Neutrophil (primary cell): ENCODE measurements at regions not wholly inside any gene's neighbourhood (a gene's known extent, or its start where the extent isn't known, plus 50 kb on each side); places are given as distances from the start of the nearest gene placed in this dataset.

ENCODE experiments used
- H3K27ac ChIP-seq: fragments of 200-600 bp; sonication (generic); 2 replicates; pipeline ENCODE4 v1.5.1; 2016; ENCODE audit warnings: mild to moderate bottlenecking, moderate library complexity
- H3K27me3 ChIP-seq: fragments of 200-600 bp; sonication (generic); 2 replicates; pipeline ENCODE4 v1.6.0; 2016; ENCODE audit warnings: mild to moderate bottlenecking
- H3K36me3 ChIP-seq: fragments of 200-600 bp; sonication (generic); 2 replicates; pipeline ENCODE4 v1.5.1; 2017
- H3K4me1 ChIP-seq, 2 experiments: fragments of 200-600 bp in 1 of 2; sonication (generic) in 1 of 2; 1 replicate in 1 of 2; 2 replicates in 1 of 2; pipeline versions ENCODE4 v1.5.1 to v1.6.1; 2013 to 2016; ENCODE audit warnings: low read depth in 1 of 2, low read length in 1 of 2, mild to moderate bottlenecking in 1 of 2, moderate library complexity in 1 of 2; ENCODE audit not compliant: control insufficient read depth in 1 of 2, insufficient read depth in 1 of 2
- H3K4me3 ChIP-seq, 2 experiments: fragments of 200-600 bp in 1 of 2; sonication (generic) in 1 of 2; 1 replicate in 1 of 2; 2 replicates in 1 of 2; pipeline ENCODE4 v1.5.1; 2013 to 2016; ENCODE audit warnings: low read depth in 1 of 2, low read length in 1 of 2, mild to moderate bottlenecking in 1 of 2, moderate library complexity in 1 of 2
- H3K9me3 ChIP-seq: fragments of 200-600 bp; sonication (generic); 2 replicates; pipeline ENCODE4 v1.5.1; 2016
- CTCF ChIP-seq: fragments of 200-600 bp; sonication (generic); IDR thresholded peaks from 2 replicates; pipeline ENCODE4 v1.5.1; 2016; ENCODE audit warnings: antibody characterized with exemption

- Histone ChIP-seq H3K27ac (no peak overlapping the region), H3K4me3 (no peak overlapping the region), H3K27me3 (peaks cover 11% of the 10 kb centered on the region), H3K4me1 (no peaks in the 10 kb centered on the region), H3K9me3 (no peaks in the 10 kb centered on the region), H3K36me3 (no peaks in the 10 kb centered on the region)
- TF ChIP-seq CTCF: no peak
Observed at GRCh38 chr12:92650228-92650822, 52.5 kb upstream of the PLEKHG7 start.

- no peak overlapping the region for H3K4me3 ChIP-seq
- TF ChIP-seq CTCF: no peak
Observed at GRCh38 chr12:92649511-92650227, 53.1 kb upstream of the PLEKHG7 start.

GRCh38 chr12:92648242-92649031, 54.4 kb upstream of the PLEKHG7 start:
- H3K27ac ChIP-seq: no peak overlapping the region

More at GRCh38 chr12:92649511-92650227, 53.1 kb upstream of the PLEKHG7 start:
- Histone ChIP-seq H3K27me3 (peaks cover 11% of the 10 kb centered on the region), H3K4me1 (no peaks in the 10 kb centered on the region), H3K27ac (no peak overlapping the region), H3K9me3 (no peaks in the 10 kb centered on the region), H3K36me3 (no peaks in the 10 kb centered on the region)

GRCh38 chr12:92641291-92641690, 61.5 kb upstream of the PLEKHG7 start:
- Histone ChIP-seq H3K27me3 (no peaks in the 10 kb centered on the region), H3K36me3 (no peaks in the 10 kb centered on the region), H3K4me1 (no peaks in the 10 kb centered on the region), H3K4me3 (no peak overlapping the region), H3K9me3 (no peaks in the 10 kb centered on the region), H3K27ac (no peak overlapping the region)
- no peak for TF ChIP-seq CTCF

More at GRCh38 chr12:92648242-92649031, 54.4 kb upstream of the PLEKHG7 start:
- no peaks in the 10 kb centered on the region for H3K4me1 ChIP-seq
- no peak overlapping the region for H3K4me3 ChIP-seq
- H3K27me3 ChIP-seq: peaks cover 11% of the 10 kb centered on the region
- no peaks in the 10 kb centered on the region for H3K36me3 ChIP-seq
- no peak for TF ChIP-seq CTCF
- H3K9me3 ChIP-seq: no peaks in the 10 kb centered on the region

- TF ChIP-seq CTCF: no peak
- H3K36me3 ChIP-seq: no peaks in the 10 kb centered on the region
- no peaks in the 10 kb centered on the region for H3K9me3 ChIP-seq
- no peak overlapping the region for H3K27ac ChIP-seq
- no peak overlapping the region for H3K4me3 ChIP-seq
- H3K27me3 ChIP-seq: no peaks in the 10 kb centered on the region
- no peaks in the 10 kb centered on the region for H3K4me1 ChIP-seq
Observed at GRCh38 chr12:92640691-92641090, 62.1 kb upstream of the PLEKHG7 start.
